Hindlimb muscle (tissue), 1 donor: ENCODE measurements at regions not wholly inside any gene's neighbourhood (a gene's known extent, or its start where the extent isn't known, plus 50 kb on each side); places are given as distances from the start of the nearest gene placed in this dataset.

Experiments
- DNase-seq: peaks from one replicate; pipeline ENCODE4 v3.0.0-alpha.2; 2013

DNA sequence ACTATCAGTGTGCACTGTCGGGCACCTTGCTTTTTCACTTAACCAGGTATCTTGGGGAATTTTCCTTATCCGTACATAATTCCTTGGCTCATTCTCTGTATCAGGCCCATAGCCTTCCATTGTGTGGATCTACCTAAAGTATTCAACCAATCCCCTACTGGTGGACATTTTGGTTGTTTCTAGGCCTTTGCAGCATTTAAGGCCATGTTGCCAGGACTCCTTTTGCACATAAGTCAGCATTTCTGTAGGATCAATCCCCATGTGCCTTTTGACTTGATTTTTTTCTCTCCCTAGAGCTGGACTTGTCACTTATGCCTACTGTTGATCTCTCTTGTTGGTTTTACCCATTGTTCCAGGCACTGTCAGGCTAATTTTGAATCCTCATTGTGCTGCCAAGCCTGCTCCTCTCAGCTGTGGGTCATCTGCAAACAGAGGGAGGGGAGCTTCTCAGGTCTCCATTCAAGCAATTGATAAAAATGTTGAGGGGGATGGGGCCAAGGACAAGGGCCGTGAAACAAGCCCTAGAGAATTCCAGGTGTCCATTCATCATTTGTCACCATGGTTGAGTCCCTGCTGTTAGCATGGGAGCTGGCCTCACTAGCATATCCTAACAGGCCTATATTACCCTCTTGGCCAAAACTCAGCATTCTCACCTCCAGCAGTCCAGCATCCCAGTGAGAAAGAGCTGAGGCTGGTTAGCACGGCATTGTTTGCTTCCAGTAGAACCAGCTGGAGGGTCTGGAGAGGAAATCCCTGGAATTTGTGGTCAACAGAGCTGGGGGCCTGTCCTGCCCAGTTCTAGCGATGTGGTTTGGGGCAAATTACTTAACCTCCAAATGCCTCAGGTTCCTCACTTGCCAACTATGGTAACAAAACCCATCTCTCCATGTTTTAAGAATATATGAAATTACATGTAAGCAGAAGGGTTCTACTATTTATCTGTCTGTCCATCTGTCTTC lies 178.4 kb downstream of the MRPL14 start:
- no peak for DNase-seq

- DNase-seq: no peak
These were observed 177.8 kb downstream of the VEGFA start for GRCh38 chr6:43947860-43948259.

- DNase-seq: no peak
These were observed 176.8 kb downstream of the VEGFA start for GRCh38 chr6:43946641-43947363.

- DNase-seq: no peak
These were observed 175.7 kb downstream of the VEGFA start for GRCh38 chr6:43945768-43946080.

DNA sequence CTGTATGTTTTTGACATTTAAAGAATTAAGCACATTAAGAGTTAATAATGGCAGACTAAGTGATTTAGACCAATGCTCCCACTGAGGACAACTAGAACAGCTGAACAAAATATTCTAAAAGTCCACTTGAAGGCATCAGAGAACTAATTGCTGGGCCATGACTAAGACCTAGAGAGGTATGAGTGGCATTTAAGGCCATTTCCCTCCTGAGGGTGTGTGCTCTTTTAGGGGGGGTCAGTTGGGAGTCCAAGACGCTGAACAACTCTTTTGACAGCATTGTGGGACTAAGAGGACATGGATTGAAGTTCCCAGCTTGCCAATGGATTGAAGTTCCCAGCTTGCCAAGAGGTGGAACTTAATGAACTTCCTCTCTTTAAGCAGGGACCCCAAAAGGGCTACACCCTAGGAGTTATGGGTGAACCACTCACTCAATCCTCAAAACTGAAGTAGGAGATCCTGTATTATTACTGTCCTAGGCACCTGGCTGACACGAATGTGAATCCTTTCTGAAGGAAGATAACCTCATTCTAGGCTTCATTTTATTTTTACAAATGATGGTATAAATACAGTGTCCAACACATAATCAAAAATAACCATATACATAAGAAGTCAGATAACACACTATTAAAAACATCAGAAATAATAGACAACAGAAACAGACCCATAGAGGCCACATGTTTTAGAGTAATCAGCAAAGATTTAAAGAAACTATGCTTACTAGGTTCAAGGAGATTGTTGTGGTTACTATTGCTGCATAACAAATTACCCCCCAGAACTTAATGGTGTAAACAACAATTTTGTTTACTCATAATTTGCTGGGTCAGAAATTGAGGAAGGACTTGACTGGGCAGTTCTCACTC lies 175.1 kb downstream of the VEGFA start:
- DNase-seq: no peak

DNA sequence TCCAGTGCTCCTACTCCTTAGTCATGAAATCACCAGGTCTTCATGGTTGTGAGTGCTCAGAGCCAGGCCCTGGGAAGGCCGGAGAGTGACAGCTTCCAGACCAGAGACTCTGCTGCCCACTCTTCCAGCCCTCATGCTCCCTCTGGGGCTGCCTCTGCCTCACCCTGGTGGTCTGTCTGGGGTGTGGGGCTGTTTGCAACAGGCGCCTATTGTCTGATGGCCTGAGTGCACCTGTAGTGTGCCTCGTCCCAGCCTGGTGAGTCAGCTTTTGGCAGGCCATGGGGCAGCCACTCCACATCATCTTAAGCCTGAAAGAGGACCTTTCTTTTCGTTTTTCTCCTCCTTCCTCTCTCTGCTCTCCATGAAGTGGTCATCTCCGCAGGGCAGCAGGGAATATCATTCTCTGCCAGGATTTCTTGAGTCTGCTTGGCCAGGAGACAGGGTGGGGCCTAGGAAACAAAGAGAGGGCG lies 173.8 kb downstream of the VEGFA start:
- DNase-seq: no peak

DNA sequence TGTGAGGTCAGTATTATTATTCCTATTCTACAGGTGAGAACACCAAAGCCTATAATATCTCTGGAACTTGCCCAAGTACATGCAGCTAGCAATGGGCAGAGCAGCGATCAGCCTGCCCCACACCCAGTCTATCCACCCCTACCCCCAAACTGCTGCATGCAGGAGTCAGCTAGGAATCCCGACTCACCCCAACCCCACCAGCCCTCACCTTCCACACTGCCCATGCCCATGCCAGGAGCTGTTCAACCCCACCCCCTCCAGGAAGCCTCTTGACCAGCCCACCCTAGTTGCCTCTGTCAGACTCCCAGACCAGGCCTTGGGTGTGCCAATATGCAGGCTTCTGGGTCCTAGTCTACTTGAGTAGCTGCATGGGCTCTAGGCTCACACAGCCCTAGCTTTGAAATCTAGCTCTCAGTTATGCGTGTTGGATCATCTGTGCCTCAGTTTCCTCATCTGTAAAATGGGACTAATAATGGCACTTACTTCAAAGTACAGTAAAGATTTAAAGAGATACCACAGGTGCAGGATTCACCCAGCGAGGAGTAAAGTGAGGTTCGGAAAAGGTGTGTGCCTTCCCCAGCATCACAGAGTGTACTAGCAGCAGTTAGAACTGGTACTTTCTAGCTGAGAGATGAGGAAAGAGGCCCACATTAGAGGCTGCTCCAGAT lies 173.2 kb downstream of the VEGFA start:
- DNase-seq: no peak

DNA sequence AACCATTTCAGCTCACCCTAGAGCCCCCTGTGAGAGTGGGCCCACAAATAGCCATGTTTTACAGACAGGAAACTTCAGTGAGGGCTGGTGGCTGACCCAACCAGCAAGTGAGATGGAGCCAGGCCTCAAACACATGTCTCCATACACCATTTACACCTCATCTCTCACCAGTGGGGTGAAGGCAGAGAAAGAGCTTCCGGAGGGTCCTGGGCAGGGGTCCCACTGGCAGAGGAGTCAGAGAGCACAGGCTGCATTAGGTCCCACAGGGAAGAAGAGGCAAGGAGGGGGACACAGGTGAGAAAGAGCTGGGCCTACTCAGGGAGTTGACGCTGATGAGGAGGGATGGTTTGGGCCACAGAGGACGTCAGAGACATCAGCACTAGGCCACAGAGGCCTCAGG lies 172.6 kb downstream of the VEGFA start:
- DNase-seq: no peak

GRCh38 chr6:43942011-43942442 lies 172.0 kb downstream of the VEGFA start:
- DNase-seq: no peak

GRCh38 chr6:43941174-43941573 lies 171.2 kb downstream of the VEGFA start:
- DNase-seq: no peak

GRCh38 chr6:43940393-43941087 lies 170.5 kb downstream of the VEGFA start:
- no peak for DNase-seq

DNA sequence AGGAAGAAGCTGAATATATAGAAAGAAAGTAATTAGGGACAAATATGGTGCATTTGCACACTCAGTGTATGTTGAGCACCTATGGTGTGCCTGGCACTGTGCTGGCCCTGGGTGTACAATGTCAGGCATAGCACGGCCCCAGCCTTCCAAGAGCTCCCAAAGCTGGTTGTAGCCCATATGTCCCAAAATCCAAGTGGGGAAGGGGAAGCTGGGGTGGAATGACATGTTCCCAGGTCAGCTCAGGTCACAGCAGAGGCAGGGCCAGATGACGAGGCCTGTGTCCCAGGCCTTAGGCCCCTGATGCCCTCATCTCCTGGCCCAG lies 170.0 kb downstream of the VEGFA start:
- DNase-seq: no peak

DNA sequence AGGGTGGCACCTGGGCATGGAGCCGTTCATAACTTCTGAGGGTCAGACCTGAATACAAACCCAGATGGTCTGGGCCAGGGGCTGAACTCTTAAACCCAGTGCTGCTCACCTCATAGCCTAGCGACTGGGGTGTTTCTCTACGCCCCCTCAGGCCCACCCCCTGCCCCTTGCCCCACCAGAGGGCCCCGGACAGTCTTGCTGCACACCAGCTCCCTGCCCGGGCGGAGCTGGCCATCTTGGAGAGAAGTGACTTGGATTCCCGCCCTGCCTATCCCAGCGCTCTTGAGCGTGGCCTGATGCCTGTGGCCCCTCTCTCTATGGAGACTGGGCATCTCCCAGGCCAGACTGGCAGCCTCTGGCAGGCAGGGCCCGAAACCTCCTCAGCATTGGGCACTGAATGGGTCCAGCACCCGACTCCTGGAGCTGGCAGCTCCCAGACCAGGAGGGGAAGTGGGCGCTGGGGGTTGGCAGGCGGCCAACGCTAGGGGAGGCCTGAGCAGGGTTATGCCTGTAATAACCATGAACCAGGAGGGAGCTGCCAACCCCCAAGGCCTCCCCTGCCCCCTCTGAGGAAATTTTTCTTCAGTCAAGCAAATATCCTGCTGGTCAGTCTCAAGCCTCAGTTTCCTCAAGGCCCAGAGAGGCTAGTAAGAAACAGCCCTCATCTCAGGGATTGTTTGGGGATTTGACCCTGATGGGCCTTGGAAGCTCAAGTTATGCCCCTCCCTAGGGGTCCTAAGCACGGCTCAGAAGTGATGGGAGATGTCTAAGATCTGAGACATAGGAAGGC lies 169.5 kb downstream of the VEGFA start:
- no peak for DNase-seq

DNA sequence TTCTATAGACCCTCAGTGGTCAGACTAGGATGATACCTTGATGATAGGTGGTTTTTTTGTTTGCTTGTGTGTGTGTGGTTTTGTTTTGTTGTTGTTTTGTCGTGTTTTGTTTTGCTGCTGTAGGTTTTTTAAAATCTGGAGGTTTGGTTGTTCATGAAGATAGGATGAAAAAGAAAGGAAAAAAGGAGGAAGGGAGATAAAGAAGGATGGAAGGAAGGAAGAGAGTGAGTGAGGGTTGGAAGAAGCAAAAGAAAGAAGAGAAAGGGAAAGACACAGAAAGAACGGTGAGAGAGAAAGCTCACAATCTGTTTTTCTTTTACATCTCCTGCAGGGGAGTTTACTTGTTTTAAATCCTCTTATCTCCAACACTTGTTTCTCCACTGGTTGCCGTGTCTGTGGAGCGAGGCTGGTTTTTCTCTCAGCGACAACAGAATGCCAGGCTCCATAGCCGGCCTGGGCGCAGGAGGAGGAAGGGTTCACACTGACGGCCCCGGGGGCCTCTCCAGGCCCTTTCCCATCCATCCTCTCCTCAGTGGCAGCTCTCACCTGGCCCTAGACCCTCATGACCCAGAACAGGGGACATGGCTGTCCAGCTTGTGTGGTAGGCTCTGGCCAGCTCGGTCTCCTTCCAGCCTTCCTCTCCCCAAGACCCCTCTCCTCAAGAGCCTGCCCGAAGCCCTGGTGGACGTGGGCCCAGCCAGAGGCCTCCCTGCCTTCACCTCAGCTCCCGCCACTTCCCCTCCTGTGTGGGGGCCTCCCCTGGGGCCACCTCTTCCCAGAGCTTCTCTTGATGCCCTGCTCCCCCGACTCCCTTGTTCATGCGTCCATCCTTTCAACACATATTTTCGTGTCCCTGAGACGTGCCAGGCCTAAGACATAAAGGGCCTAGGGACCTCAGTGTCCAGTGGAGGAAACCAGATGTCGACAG lies 168.4 kb downstream of the VEGFA start:
- DNase-seq: no peak

GRCh38 chr6:43937236-43938177 lies 167.5 kb downstream of the VEGFA start:
- no peak for DNase-seq

GRCh38 chr6:43936476-43936875 lies 166.5 kb downstream of the VEGFA start:
- DNase-seq: no peak

- DNase-seq: no peak
These were observed 166.0 kb downstream of the VEGFA start for GRCh38 chr6:43935921-43936439.
